Renal cortical epithelial cell (primary cell): ENCODE measurements at regions not wholly inside any gene's neighbourhood (a gene's known extent, or its start where the extent isn't known, plus 50 kb on each side); places are given as distances from the start of the nearest gene placed in this dataset.

Experiments
- DNase-seq: peaks from one replicate; pipeline ENCODE4 v3.0.0-alpha.2; 2011; ENCODE audit warnings: low read depth

- DNase-seq: no peak
These were observed 187.4 kb upstream of the STAC start for GRCh38 chr3:36192901-36193300.

GRCh38 chr3:36193448-36193847 lies 186.9 kb upstream of the STAC start:
- peak; percentile 24 for DNase-seq

DNA sequence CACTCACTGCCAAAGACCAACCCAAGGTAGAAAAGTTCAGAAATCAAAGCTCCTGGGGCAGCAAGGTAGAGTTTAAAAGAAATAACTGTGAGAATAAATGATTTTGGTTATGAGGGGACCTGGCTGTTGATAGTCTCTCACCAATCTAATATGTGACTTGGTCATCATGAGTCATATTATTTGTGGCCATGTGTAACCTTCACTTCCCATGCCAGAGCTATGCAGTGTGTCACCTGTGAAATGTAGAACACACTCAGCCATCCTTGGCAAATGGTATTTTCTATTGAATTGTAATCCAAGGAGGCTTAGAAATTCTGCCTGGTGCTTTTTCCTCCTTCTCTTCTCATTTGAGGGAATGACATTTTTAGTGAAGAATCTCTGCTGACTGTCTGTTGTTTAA lies 184.2 kb upstream of the STAC start:
- peak; percentile 71 for DNase-seq

GRCh38 chr3:36197151-36197550 lies 183.2 kb upstream of the STAC start:
- no peak for DNase-seq

DNA sequence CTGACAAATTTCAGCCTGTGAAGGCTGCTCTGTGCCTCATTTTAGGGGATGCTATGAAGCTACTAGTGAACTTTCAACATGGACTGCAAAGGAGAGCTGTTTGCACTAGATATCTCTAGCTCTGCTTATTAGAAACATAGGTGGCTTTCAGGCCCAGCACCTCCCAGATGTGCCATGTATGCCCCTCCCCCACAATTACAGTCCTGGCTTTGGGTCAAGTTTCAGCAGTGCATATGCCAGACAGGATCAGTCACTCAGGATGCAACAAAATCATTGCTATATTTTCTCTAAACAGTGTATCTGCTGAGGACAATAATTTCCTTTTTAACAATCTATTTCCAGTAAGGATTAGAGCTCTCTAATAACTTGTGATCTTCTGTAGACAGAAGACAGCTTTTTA lies 178.8 kb upstream of the STAC start:
- no peak for DNase-seq

DNA sequence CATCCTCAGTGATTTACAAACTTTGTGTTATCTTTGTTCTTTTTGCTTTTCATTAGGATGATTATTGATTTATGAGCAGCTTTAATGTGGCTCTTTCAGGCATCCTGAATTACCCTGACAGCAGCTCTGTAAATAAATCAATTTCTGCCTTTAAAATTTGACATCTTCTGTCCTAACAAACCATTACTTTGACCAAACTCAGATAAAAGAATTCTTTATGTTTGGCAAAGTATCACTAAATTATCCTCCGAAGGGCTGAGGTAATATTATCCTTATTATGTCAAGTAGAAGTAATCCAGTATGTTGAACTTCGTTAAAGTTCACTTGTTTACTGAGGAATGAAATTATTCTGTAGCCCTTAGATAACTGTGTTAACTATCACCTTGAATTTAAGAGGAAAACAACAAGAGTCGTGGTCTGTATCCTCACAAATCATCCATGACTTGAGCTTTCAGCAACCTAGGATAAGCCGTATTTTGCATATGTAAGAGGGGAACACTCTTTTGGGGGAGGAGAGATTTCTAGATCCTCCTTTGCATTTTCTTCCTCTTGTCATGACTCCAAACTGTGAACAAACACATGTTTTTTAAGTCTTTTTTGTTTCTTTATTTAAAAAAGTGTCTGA lies 173.2 kb upstream of the STAC start:
- no peak for DNase-seq

DNA sequence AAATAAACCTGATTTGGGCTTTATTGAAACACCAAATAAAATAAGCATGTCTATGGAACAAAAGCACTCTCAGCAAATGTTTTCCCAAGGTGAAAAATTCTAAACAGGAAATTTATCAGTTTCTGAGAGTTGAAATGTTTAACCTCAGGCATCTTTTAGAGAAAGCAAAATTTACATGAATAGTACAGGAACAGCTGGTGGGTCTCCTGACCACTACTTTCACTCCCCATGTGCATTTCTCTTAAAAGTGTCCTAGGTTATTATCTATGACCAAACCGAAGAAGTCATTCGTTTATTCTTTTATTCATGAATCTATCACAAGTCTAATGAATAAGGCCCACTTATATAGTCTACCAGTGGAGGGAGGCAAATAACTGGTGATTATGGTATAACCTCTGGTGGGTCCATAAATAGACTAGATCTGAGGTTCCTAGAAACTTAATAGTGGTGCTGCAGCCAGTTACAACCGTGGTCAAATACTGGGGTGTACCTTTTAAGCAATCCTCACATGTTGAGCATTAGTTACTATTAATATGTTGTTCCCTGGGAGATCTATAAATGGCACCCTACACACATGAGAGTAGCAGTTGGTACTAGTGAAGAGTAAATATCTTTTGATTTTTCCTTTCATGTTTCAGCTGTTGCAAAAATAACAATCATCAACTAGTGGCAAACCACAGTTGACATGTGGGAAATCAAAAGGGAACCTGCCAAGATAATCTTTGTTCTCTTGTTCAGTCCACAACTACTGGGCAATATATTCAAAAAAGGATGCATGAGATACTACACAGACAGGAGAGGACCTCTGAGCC lies 169.3 kb upstream of the STAC start:
- DNase-seq: peak; percentile 27

GRCh38 chr3:36211652-36211999 lies 168.7 kb upstream of the STAC start:
- DNase-seq: no peak

- peak; percentile 31 for DNase-seq
These were observed 168.1 kb upstream of the STAC start for GRCh38 chr3:36212251-36212650.

GRCh38 chr3:36214460-36214859 lies 165.8 kb upstream of the STAC start:
- no peak for DNase-seq

GRCh38 chr3:36215241-36215640 lies 165.1 kb upstream of the STAC start:
- no peak for DNase-seq

DNA sequence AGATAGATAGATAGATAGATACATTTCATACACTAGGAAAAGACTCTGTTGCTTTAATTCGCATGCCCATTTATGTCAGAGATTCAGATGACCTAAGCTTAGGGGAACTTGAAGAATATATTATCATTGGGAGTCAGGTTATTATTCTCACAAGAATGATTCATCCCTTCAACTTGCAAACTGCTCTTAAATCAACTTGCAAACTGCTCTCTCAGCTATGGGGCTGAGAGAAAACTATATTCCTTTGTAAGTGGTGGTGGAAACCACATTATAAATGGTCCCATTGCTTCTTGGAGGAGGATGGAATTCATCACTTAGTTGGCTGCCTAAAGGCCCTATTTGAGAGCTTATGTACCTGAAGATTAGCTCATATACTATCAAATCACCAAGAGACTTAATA lies 160.9 kb upstream of the STAC start:
- DNase-seq: peak; percentile 88

DNA sequence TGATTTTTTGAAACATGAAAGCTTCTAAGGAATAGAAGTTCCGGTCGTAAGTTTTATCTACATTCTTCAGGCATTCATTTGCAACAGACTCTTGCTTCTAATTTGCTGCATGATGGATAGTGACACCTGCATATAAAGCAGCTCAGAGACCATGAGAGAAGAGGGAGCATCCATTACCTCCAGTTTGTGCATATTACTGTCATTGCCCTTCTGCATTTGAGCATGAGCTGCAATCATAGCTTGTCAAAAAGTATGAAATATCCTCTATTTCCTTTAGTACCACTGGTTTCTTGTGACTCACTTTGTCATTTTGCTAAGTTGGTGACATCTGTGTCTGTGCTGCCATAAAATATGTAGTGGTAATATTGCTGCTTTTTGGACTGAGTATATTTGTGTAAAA lies 160.1 kb upstream of the STAC start:
- DNase-seq: no peak

- DNase-seq: no peak
These were observed 158.3 kb upstream of the STAC start for GRCh38 chr3:36221975-36222374.

- no peak for DNase-seq
These were observed 152.3 kb upstream of the STAC start for GRCh38 chr3:36227980-36228379.

- DNase-seq: no peak
These were observed 150.8 kb upstream of the STAC start for GRCh38 chr3:36229496-36229895.

DNA sequence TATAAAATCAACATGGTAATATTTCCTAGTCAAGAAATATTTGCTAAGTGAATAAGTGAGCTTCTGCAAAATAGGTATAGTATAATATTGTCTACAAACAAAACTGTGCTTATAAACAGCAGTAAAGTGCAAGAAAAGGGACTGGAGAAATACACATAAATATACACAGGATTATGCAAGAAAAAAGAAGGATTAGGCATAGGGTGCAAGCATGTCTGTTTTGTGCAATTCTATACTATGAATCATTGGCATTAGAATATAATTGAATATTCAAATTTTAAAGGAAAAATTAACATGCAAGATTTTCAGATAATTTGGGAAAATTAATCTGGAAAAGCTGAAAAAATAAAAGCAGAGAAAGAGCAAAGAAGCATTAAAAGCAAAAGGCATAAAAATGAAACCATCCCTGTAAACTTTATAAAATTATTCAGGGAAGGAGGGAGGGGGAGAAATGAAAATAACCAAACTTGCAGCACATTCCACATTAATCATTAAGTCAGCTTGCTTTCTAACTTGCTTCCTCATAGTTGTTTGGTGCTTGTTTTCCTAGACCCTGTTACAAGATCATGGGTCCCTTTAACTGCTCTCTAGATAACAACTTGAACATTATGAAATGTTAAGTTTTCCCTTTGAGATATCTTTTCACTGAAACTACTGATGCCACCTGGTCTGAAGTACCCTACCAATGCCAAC lies 147.4 kb upstream of the STAC start:
- DNase-seq: peak; percentile 21

GRCh38 chr3:36244728-36245127 lies 135.6 kb upstream of the STAC start:
- peak; percentile 63 for DNase-seq

DNA sequence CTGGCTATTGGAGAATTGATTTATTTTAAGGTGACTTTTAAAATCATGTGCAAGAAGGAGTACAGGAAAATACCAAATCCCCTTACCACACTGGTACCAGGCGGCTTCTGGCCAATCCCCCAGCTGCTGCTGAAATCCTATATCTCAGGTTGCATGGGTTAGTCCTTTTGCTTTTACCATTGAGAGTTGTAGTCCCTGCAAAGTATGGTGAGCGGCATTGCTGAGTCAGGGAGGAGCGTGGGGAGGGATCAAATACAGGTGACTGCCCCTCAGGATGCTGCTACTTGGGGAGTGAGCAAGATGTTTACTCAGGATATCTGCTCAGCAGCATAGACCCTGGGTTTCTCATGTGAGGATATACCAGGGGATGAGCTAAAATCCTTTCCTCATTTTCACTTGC lies 131.9 kb upstream of the STAC start:
- no peak for DNase-seq

GRCh38 chr3:36250191-36250590 lies 130.1 kb upstream of the STAC start:
- DNase-seq: no peak

- DNase-seq: peak; percentile 96
These were observed 123.0 kb upstream of the STAC start for GRCh38 chr3:36257158-36257852.

GRCh38 chr3:36258421-36258820 lies 121.9 kb upstream of the STAC start:
- DNase-seq: no peak

DNA sequence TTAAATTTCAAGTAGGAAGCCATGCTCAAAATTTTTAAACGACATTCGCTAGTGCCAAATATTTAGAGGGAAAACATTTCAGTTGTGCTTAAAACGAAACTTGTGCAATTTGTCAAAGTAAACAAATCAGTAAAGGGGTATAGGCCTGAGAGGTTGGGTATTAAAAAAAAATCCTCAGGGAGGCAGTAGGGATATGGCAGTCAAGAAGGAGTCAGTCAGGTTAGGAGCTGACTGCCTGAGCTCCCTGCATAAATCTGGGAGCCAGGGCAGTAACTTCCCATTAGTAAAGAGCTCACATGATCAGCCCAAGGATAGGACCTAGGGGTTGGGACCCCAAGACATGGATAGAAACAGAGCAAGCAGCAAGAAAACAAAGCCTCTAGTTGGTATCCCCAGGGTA lies 120.7 kb upstream of the STAC start:
- peak; percentile 16 for DNase-seq
